ENCODE measurements at regions not wholly inside any gene's neighbourhood (a gene's known extent, or its start where the extent isn't known, plus 50 kb on each side); places are given as distances from the start of the nearest gene placed in this dataset.

DNA sequence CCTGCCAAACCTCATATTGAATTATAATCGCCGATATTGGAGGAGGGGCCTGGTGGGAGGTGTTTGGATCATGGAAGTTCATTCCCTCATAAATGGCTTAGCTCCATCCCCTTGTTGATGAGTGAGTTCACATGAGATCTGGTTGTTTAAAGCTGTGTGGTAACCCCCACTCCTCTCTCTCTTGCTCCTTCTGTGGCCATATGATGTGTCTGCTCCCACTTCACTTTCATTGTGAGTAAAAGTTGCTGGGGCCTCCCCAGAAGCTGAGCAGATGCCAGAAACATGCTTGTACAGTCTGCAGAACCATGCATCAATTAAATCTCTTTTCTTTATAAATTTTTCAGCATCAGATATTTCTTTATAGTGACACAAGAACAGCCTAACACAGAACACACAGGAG, 929.0 kb upstream of the FAT3 start:
- POLR2A ChIA-PET: no interaction called here
- H3K4me1 ChIP-seq (ENCODE audit: control insufficient read depth, insufficient read depth, low read length): no peaks in the 10 kb centered on the region

DNA sequence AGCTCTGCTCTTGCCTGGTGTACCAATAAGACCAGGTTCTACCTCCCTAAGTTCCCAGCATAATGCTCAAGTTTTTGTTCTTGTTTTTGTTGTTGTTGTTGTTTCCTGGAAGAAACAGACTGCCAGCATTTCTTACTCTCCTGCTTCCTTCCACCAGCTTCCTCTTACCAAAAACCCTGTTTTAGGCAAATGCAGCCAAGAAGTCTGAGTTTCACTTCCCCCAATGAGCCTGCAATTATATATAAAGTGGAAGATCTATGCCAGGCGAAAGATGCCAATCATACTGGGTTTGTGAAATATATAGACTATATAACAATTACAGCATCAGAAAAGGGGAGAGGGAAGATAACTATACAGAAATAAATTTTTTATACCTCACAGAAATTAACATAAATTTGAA, 931.5 kb upstream of the FAT3 start:
- no peak overlapping the region for H3K27ac ChIP-seq (ENCODE audit: extremely low read depth, low read depth, low read length)
- POLR2A ChIA-PET: no interaction called here
- CTCF ChIA-PET: no interaction called here
- H3K36me3 ChIP-seq (ENCODE audit: control insufficient read depth in 2 of 2, insufficient read depth in 1 of 2, low read length in 2 of 2): no peaks in the 10 kb centered on the region
- H3K4me3 ChIP-seq (ENCODE audit: low read depth, low read length): no peak overlapping the region
- H3K4me1 ChIP-seq (ENCODE audit: control insufficient read depth, insufficient read depth, low read length): no peaks in the 10 kb centered on the region
- no peaks in the 10 kb centered on the region for H3K9me3 ChIP-seq (ENCODE audit: control insufficient read depth, insufficient read depth, low read depth, low read length)
- TF ChIP-seq SCRT2 (tag by site-specific recombination; IDR thresholded peaks at IDR 0.05) (no peak), ZNF843 (tag by site-specific recombination; IDR thresholded peaks at IDR 0.05) (no peak), OVOL3 (tag by site-specific recombination; IDR thresholded peaks at IDR 0.05) (no peak), ZNF473 (tag by site-specific recombination; IDR thresholded peaks at IDR 0.05) (no peak), OSR2 (tag by site-specific recombination; IDR thresholded peaks at IDR 0.05) (no peak), ZIC2 (tag by site-specific recombination; IDR thresholded peaks at IDR 0.05) (no peak), ZNF768 (tag by site-specific recombination; IDR thresholded peaks at IDR 0.05) (no peak), ZNF202 (tag by site-specific recombination; IDR thresholded peaks at IDR 0.05; ENCODE audit: borderline replicate concordance) (no peak), ZNF558 (tag by site-specific recombination; IDR thresholded peaks at IDR 0.05) (no peak), TCF7L2 (IDR thresholded peaks at IDR 0.05; ENCODE audit: borderline replicate concordance, low read depth, low read length) (no peak), ZFP41 (tag by site-specific recombination; IDR thresholded peaks at IDR 0.05; ENCODE audit: borderline replicate concordance) (no peak), ZBTB21 (tag by site-specific recombination; IDR thresholded peaks at IDR 0.05) (no peak), ZBTB17 (tag by site-specific recombination; IDR thresholded peaks at IDR 0.05) (no peak), ZFHX2 (tag by site-specific recombination; conservative IDR thresholded peaks at IDR 0.05) (no peak), ZBTB1 (tag by site-specific recombination; IDR thresholded peaks at IDR 0.05) (no peak)
- TF ChIP-seq, protein P1, sequence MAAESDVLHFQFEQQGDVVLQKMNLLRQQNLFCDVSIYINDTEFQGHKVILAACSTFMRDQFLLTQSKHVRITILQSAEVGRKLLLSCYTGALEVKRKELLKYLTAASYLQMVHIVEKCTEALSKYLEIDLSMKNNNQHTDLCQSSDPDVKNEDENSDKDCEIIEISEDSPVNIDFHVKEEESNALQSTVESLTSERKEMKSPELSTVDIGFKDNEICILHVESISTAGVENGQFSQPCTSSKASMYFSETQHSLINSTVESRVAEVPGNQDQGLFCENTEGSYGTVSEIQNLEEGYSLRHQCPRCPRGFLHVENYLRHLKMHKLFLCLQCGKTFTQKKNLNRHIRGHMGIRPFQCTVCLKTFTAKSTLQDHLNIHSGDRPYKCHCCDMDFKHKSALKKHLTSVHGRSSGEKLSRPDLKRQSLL (tag by site-specific recombination; IDR thresholded peaks at IDR 0.05): no peak
- TF ChIP-seq, protein P2, sequence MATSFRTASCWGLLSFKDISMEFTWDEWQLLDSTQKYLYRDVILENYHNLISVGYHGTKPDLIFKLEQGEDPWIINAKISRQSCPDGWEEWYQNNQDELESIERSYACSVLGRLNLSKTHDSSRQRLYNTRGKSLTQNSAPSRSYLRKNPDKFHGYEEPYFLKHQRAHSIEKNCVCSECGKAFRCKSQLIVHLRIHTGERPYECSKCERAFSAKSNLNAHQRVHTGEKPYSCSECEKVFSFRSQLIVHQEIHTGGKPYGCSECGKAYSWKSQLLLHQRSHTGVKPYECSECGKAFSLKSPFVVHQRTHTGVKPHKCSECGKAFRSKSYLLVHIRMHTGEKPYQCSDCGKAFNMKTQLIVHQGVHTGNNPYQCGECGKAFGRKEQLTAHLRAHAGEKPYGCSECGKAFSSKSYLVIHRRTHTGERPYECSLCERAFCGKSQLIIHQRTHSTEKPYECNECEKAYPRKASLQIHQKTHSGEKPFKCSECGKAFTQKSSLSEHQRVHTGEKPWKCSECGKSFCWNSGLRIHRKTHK (tag by site-specific recombination; IDR thresholded peaks at IDR 0.05): no peak
- TF ChIP-seq, protein P3, sequence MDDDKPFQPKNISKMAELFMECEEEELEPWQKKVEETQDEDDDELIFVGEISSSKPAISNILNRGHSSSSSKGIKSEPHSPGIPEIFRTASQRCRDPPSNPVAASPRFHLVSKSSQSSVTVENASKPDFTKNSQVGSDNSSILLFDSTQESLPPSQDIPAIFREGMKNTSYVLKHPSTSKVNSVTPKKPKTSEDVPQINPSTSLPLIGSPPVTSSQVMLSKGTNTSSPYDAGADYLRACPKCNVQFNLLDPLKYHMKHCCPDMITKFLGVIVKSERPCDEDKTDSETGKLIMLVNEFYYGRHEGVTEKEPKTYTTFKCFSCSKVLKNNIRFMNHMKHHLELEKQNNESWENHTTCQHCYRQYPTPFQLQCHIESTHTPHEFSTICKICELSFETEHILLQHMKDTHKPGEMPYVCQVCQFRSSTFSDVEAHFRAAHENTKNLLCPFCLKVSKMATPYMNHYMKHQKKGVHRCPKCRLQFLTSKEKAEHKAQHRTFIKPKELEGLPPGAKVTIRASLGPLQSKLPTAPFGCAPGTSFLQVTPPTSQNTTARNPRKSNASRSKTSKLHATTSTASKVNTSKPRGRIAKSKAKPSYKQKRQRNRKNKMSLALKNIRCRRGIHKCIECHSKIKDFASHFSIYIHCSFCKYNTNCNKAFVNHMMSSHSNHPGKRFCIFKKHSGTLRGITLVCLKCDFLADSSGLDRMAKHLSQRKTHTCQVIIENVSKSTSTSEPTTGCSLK (tag by site-specific recombination; IDR thresholded peaks at IDR 0.05): no peak

More for the DNA sequence above, 929.0 kb upstream of the FAT3 start:
- H3K9me3 ChIP-seq (ENCODE audit: control insufficient read depth, insufficient read depth, low read depth, low read length): no peaks in the 10 kb centered on the region
- H3K4me3 ChIP-seq (ENCODE audit: low read depth, low read length): no peak overlapping the region
- no peak overlapping the region for H3K27ac ChIP-seq (ENCODE audit: extremely low read depth, low read depth, low read length)
- no peaks in the 10 kb centered on the region for H3K36me3 ChIP-seq (ENCODE audit: control insufficient read depth in 2 of 2, insufficient read depth in 1 of 2, low read length in 2 of 2)
- TF ChIP-seq ZNF621 (tag by site-specific recombination; IDR thresholded peaks at IDR 0.05): no peak
- no peak for TF ChIP-seq ZNF530 (tag by site-specific recombination; IDR thresholded peaks at IDR 0.05; ENCODE audit: low read depth)
- TF ChIP-seq ZNF837 (tag by site-specific recombination; IDR thresholded peaks at IDR 0.05): no peak
- TF ChIP-seq ZFHX2 (tag by site-specific recombination; conservative IDR thresholded peaks at IDR 0.05): no peak
- TF ChIP-seq ZNF341 (tag by site-specific recombination; IDR thresholded peaks at IDR 0.05; ENCODE audit: low read depth): no peak
- no peak for TF ChIP-seq ZXDB (tag by site-specific recombination; IDR thresholded peaks at IDR 0.05)
- no peak for TF ChIP-seq ZNF211 (tag by site-specific recombination; IDR thresholded peaks at IDR 0.05; ENCODE audit: low read depth)
- no peak for TF ChIP-seq ZNF354C (tag by site-specific recombination; IDR thresholded peaks at IDR 0.05; ENCODE audit: borderline replicate concordance, low read depth)
- no peak for TF ChIP-seq ZNF138 (tag by site-specific recombination; IDR thresholded peaks at IDR 0.05; ENCODE audit: borderline replicate concordance)
- no peak for TF ChIP-seq TRIM28 (IDR thresholded peaks at IDR 0.05; ENCODE audit: borderline replicate concordance, low read length)
- TF ChIP-seq OSR2 (tag by site-specific recombination; IDR thresholded peaks at IDR 0.05): no peak
- no peak for TF ChIP-seq ZNF768 (tag by site-specific recombination; IDR thresholded peaks at IDR 0.05)
- no peak for TF ChIP-seq ZNF785 (tag by site-specific recombination; IDR thresholded peaks at IDR 0.05)
- no peak for TF ChIP-seq ZNF549 (tag by site-specific recombination; IDR thresholded peaks at IDR 0.05)
- TF ChIP-seq, protein P4, sequence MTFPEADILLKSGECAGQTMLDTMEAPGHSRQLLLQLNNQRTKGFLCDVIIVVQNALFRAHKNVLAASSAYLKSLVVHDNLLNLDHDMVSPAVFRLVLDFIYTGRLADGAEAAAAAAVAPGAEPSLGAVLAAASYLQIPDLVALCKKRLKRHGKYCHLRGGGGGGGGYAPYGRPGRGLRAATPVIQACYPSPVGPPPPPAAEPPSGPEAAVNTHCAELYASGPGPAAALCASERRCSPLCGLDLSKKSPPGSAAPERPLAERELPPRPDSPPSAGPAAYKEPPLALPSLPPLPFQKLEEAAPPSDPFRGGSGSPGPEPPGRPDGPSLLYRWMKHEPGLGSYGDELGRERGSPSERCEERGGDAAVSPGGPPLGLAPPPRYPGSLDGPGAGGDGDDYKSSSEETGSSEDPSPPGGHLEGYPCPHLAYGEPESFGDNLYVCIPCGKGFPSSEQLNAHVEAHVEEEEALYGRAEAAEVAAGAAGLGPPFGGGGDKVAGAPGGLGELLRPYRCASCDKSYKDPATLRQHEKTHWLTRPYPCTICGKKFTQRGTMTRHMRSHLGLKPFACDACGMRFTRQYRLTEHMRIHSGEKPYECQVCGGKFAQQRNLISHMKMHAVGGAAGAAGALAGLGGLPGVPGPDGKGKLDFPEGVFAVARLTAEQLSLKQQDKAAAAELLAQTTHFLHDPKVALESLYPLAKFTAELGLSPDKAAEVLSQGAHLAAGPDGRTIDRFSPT (tag by site-specific recombination; IDR thresholded peaks at IDR 0.05): no peak
- TF ChIP-seq GLI4 (tag by site-specific recombination; IDR thresholded peaks at IDR 0.05): no peak
- TF ChIP-seq ZNF433 (tag by site-specific recombination; IDR thresholded peaks at IDR 0.05; ENCODE audit: low read depth): no peak
- TF ChIP-seq ZSCAN30 (tag by site-specific recombination; IDR thresholded peaks at IDR 0.05): no peak
- no peak for TF ChIP-seq ZNF843 (tag by site-specific recombination; IDR thresholded peaks at IDR 0.05)
- CTCF ChIA-PET: no interaction called here
